Putamen (tissue), 1 donor: ENCODE measurements at regions not wholly inside any gene's neighbourhood (a gene's known extent, or its start where the extent isn't known, plus 50 kb on each side); places are given as distances from the start of the nearest gene placed in this dataset.

ENCODE experiments used
- DNase-seq: peaks from one replicate; pipeline ENCODE4 v3.0.0-alpha.2; 2016; ENCODE audit warnings: low spot score

- DNase-seq = no peak
These were observed 250.6 kb upstream of the DAPK1 start for GRCh38 chr9:87247097-87247496.

- no peak for DNase-seq
These were observed 248.6 kb upstream of the DAPK1 start for GRCh38 chr9:87249029-87249428.

GRCh38 chr9:87250205-87250604 lies 247.5 kb upstream of the DAPK1 start:
- no peak for DNase-seq

GRCh38 chr9:87255431-87256155 lies 242.1 kb upstream of the DAPK1 start:
- DNase-seq = no peak

- no peak for DNase-seq
These were observed 240.7 kb upstream of the DAPK1 start for GRCh38 chr9:87256973-87257372.

GRCh38 chr9:87259543-87260518 lies 237.8 kb upstream of the DAPK1 start:
- DNase-seq = no peak

- DNase-seq = no peak
These were observed 234.4 kb upstream of the DAPK1 start for GRCh38 chr9:87263291-87263690.

GRCh38 chr9:87266697-87267096 lies 231.0 kb upstream of the DAPK1 start:
- no peak for DNase-seq

GRCh38 chr9:87267251-87268070 lies 230.2 kb upstream of the DAPK1 start:
- no peak for DNase-seq

GRCh38 chr9:87269296-87270176 lies 228.1 kb upstream of the DAPK1 start:
- no peak for DNase-seq

GRCh38 chr9:87270221-87270847 lies 227.3 kb upstream of the DAPK1 start:
- no peak for DNase-seq

GRCh38 chr9:87270848-87271234 lies 226.8 kb upstream of the DAPK1 start:
- no peak for DNase-seq

GRCh38 chr9:87271696-87272477 lies 225.8 kb upstream of the DAPK1 start:
- no peak for DNase-seq

GRCh38 chr9:87275047-87275725 lies 222.5 kb upstream of the DAPK1 start:
- no peak for DNase-seq

- DNase-seq = no peak
These were observed 221.3 kb upstream of the DAPK1 start for GRCh38 chr9:87276327-87276841.

- no peak for DNase-seq
These were observed 220.8 kb upstream of the DAPK1 start for GRCh38 chr9:87276851-87277261.

- DNase-seq = no peak
These were observed 220.3 kb upstream of the DAPK1 start for GRCh38 chr9:87277346-87277745.

- DNase-seq = no peak
These were observed 218.5 kb upstream of the DAPK1 start for GRCh38 chr9:87278971-87279733.
